GM18867 (cell line): ENCODE measurements at regions not wholly inside any gene's neighbourhood (a gene's known extent, or its start where the extent isn't known, plus 50 kb on each side); places are given as distances from the start of the nearest gene placed in this dataset.
"Not testable (repeated sequence)": the region's sequence is repeated elsewhere in the genome, so short reads cannot be mapped to it uniquely, and the experiment has no call there.

Experiments
- ATAC-seq: cut with Tn5 transposase; IDR thresholded peaks from one replicate; pipeline ENCODE4 v1.9.1; 2021; ENCODE audit warnings: mild to moderate bottlenecking, moderate library complexity; ENCODE audit not compliant: unreplicated experiment

DNA sequence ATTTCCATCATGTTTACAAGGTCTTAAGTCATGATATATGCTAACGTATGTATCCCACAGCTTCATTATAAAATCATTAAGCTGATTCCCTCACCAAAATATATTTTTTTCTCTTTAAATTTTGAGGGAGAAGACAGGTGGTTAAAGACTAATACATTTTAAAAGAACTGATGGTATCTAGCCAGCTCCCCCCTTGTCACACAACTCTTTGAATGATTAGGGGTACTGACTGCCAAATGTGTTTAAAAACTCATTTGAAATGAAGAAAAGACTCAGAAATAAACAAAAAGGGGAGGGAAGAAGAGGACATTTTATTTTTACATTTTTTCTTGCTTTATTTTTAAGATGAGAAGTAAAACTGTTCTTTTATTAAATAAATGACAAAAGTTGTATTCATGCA lies 805.3 kb downstream of the SATB2 start:
- ATAC-seq: no peak

DNA sequence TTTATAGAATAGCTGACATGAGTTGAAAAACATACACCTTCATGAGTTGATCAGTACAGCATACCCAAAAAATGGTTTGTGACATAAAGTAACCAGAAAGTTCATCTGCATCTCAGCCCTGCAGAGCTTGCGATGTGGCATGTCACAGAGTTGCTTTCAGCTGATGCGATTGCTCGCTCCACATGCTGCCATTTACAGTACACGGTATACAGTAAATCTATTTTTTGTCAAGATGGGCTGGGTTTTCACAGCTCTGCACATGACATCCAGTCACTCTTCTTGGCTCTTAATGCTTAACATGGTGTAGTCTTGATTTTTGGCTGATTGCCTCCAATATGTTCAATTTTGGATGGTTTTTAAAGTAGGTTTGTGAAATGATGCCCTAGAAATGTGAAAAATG lies 811.9 kb downstream of the SATB2 start:
- no peak for ATAC-seq

DNA sequence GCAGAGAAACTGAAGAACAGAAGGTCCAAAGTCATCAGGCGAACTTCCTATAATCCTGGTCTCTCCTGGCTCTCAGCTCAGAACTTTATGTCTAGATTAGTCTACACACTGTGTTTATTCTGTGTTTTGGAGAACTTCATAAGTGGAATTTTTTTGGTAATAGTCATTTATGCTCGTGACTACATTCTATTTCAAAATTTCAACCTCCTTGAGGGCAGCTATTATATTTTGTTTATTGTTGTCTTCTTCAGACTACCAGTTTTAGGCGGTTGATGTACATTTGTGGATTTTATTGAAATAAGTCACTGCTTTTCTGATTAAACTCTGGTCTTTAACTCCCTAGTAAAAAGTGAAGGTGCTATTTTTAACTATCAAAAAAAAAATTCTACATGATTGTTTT lies 816.6 kb downstream of the SATB2 start:
- no peak for ATAC-seq

DNA sequence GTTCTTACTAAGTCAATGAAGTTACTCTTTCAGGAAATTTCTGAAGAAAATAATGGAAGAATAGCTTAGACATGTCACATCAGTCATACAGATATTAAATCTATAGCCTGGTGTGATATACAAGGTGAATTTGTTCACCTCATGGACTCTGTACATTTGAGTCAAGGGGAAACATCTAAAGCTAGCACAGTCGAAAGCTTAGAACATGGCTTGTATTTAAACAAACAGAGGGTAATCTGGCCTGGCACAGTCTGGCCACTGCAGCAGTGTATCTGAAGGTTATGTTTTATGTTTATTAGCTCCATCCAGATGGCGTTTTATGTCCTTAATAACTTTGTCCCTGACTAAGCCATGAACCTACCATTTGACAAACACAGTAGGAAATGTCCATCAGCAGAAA lies 817.3 kb downstream of the SATB2 start:
- ATAC-seq: no peak

DNA sequence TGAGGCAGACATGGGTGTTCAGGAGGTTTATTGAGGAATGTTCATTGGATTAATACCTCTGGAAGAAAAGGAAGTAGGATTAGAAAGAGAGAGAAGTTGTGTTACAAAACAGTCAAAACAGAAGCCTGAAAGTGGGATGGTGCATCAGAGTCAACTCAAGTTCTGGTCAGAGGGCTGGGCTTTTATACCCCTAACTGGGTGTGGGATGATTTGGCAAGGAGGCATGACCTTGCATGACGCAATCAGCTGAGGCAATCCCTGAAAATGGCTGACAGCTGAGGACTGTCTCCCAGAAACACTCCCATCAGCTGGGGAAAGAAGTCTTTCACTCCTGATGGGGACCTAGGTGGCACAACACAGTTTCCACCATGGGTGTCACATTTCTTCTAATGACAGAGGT lies 818.2 kb downstream of the SATB2 start:
- ATAC-seq: no peak

DNA sequence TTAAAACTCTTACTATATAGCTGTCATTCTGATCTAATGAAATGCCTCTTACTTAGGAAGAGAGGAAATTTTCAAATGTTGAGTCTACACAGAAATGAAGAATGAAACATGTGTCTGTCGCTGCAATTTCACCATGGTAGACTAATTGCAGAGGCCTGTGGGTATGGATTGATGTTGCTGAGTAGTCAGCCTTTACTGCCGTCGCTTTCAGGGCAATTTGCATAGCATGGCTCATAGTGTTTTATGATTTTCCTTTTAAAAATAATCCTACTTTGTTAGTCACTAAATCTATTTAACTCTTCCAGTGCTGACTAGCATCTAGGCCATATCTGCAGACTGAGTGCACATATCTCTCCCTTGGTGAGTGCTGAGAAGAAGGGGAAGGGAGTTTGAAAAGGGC lies 819.2 kb downstream of the SATB2 start:
- ATAC-seq: no peak

DNA sequence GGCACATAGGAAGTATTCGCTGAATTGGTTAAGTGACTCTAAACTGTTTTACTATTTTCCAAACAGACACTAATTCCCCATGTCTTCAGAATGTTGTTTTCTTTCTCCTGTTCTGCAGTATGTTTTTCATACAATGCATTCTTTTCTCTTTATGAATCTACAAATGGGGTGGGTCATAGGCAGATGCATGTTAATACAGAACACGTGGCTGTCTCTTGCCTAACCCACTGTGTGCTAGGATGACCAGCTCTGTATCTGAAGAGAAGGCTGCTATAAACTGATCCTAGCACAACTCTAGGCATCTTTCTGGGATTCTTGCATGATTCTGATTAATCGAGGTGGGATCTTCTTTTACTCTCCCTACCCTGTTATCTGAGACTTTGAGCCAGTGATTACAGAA lies 826.0 kb downstream of the PLCL1 start:
- no peak for ATAC-seq

DNA sequence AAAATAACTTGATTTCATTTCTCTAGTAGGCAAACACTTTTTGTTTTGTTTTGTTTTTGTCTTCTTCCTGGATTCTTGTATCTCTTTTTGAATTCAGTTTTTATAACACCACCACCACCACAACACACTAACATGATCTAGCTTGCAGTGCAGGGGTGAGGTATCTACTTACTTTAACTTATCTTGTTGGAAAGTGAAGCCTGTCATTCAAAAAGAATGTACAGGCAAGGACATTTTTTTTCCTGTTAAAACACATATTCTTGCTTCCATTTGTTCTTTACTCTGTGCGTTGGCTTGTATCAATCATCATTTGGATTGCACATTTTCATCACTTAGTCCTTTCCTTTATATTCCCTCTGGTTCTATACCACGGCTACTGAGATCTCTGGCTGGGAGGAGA lies 824.2 kb downstream of the PLCL1 start:
- ATAC-seq: no peak

DNA sequence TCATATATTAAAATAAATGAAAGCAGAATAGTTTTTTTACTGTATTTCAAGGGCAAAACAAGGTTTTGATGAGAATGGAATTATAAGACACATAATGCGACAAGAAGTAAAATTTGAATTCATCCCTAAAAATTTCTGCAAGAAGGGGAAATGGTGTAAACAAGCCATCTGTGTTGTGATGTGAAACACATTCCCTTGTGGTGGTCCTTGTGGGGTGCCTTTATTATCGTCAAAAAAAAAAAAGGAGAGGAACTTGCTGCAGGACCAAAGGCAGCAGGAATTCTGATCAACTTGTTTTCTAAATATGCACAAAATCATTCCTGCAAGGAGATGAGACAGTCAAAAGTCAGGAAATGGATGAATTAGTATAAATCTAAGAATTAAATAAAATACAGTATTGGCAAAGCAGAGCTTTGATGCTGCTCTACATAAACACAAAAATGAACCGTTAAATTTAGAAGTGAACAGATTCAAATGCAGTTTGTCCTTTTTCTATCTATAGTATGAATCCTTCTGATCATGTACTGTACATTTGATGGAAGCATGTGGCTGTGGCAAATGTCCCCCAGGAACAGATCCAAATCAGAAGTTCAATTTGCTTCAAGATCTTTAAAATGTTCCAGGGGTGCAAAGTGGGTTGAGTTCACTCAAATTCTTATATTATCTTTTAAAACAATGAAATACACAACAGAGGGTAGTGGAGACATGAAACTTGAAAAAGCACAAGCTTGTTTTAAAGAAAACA lies 818.8 kb downstream of the PLCL1 start:
- ATAC-seq: no peak

DNA sequence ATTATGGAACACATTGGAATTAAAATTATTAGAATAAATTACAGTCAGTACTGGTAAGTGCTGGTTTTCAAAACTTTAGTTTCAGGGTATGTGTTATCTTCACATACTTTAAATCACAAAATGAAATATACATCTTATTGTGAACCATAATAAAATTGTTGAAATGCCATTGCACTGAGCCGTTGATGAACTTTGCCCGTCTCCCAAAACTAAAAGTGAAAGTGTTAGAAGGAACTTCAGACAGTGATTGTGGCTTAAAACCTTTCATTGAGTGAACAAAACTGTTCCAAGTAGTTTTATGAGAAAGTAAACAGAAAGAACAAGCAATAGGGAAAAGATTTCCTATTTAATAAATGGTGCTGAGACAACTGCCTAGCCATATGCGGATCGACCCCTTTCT lies 811.6 kb downstream of the PLCL1 start:
- ATAC-seq: peak; percentile 44

DNA sequence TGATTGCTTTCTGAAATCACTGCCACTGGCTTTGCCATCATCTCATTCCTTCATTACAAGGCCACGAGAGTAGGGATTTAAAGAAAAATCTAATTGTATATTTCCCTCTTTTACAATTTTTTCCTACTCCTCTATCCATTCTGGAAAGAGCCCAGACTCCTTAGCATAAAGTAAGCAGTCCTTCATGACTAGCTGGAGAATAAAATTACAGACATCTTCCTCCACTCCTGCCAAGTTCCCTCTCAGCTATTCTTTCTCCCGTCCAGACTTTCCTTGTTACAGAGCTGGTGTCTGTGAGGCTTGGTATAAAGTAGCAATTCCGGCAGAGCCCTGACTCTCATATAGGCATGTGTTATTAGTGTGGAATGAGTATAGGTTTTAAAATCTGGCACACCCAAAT lies 806.8 kb downstream of the PLCL1 start:
- no peak for ATAC-seq

DNA sequence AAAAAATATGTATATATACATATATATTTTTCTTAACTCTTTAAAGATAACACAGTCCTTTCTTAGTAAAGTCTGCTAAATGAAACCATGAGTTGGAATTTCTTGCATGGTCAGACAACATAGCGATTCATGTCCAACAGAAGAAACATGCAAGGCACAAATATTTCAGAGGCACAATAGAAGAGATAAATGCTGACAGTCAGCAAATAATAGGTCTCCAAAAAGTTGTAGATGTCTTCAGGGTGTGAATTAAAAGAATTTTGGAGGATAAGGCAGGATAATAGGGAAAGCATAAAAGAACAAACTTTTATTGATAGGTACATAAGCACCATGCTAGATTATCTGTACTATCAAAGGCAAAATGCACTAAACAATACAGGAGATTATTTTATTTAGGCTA lies 800.2 kb downstream of the PLCL1 start:
- no peak for ATAC-seq

DNA sequence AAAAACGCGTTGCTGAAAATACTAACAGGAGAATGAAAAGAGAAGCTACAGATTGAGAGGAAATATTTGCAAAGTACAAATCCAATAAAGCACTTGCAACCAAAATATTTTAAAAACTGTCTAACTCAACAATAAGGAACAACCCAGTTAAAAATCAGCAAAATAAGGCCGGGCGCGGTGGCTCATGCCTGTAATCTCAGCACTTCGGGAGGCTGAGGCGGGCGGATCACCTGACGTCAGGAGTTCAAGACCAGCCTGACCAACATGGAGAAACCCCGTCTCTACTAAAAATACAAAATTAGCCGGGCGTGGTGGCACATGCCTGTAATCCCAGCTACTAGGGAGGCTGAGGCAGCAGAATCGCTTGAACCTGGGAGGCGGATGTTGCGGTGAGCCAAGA lies 798.6 kb downstream of the PLCL1 start:
- ATAC-seq: not testable (repeated sequence)

DNA sequence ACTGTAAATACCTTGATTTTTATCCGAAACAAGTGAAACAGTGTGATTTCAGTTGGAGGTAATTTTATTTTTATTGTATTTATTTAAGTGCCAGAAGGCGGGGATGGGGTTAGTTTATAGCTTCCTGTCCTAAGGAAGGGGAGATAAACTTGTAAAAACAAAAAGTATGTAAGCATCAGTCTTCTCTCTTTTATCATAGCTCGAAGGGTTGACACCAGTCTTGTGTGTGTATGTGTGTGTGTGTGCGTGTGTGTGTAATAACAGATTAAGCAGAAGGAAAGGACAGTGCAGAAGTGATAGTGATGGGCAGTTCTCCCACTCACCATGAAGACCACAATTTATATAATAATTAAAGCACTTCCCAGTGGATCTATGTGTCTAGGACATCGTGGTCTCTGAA lies 793.3 kb downstream of the PLCL1 start:
- no peak for ATAC-seq

DNA sequence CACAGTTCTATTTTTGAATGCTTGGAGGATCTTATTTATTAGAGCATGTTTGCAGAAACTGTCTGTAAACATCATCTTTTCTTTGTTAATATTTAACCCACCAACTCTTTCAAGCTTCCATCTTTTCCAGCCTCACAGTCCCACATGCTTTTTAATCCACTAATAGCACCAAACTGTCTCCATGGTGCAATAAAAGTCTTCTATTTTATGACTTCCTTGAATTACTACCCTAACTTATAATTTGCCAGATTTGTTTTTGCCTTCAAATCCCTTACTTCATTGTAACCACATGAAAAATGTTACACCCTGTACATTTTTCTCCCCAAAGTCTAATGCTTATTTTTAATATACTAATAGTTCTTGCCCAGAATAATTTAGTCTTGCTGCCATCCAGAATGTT lies 792.6 kb downstream of the PLCL1 start:
- ATAC-seq: no peak

DNA sequence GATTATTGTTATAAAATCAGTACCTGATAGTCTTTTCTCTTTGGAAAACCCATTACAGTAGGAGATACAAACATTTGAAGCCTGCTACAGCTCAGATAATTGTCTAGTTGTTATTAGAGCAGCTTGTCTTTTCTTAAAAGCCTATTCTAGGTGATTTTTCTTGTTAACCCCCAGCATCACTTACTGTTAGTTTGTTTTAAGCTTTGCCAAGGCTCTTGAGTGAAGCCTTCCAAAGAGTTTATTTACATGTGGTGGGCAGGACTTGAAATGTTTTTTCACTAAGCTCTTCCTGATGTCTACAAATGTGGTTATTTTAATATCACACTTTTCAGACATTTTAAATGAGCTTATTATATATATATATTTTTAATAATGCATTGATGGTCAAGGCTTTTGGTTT lies 791.3 kb downstream of the PLCL1 start:
- no peak for ATAC-seq

DNA sequence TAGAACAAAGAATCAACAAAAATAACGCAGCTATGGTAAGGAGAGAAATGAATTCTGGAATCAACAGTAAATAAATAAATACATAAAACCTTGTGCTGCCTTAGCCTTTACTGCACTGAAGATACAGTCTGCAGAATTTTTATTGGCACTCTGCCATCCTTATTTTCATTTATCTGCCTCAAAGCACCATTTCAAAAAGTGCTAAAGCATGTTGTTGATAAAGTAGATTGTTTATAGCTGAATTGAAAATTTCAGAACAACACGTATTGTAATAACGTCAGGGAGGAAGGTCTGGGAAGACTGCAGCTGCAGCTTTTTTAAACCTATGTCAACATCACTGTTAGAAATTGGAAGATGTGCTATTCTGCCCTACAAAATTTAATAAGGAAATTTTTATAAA lies 787.2 kb downstream of the PLCL1 start:
- no peak for ATAC-seq

DNA sequence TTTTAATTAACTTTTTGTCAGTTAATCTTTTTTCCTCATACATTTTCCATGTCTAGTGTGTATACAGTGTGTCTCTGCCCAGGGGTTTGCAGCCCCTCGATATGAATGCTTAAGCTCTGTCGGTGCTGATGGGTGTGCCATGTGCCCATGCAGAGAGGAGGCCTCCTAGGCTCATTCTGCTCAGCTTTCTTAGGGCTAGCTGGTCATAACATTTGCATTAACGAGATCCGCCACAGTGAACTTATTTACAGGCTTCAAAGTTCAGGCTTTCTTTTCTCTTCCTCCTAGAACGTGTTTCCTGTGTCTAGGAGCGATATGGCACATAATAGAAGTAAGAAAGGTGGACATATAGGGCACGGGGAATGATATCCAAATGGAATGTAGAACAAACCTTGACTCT lies 783.3 kb downstream of the PLCL1 start:
- no peak for ATAC-seq

DNA sequence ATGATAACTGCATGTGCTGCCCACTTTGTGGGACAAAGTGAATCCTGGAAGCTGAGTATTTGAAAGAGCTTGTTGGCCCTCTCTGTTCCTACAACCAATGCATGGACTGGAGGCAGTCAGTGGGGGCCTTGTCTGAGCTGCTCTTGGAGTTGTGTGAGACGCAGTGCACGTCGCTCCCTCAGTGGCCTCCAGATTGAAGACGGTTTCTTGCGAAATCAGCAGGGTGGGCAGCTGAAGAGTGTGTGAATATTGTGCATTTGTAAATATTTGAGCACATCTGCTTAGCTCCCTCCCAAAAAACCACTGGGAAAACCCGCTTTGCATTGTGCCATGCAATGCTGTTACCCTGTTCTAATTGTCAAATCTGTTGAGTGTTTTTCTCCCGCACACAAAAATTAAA lies 782.8 kb downstream of the PLCL1 start:
- no peak for ATAC-seq

DNA sequence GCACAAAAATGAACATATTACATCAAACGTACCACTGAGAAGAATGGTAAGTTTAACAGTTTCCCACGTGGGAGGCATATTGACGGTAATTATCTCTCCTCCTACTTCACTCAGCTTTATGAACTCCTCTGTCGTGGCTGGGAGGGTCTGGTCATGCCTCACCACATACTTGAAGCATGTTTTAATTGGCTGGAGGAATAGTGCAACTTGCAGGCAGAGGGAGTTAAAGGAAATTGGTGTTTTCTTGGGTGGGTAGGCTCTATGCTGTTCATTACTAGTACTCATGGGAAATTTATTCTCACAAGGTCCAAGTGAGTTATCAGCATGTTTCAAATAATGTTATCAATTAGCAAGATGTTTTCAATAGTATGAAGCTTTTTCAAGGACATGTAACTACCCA lies 767.0 kb downstream of the PLCL1 start:
- no peak for ATAC-seq

DNA sequence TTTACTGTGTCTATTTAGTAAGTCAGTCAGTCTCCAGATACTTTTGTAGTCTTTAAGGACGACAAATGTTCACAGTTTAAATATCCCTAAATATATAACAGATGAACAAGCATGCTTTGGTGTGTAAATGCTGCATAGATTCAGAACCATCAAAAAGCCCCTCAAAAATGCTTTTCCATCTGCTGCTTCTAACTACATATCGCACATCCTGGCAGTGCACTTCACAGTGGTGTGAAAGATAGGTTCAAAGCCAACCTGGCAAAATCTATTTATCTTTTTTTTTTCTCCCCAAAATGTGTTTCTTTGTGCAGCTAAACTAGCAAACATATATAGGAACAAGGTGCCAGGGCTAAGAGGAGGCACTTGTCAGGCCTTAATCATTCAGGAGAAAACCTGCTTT lies 753.8 kb downstream of the PLCL1 start:
- ATAC-seq: no peak

DNA sequence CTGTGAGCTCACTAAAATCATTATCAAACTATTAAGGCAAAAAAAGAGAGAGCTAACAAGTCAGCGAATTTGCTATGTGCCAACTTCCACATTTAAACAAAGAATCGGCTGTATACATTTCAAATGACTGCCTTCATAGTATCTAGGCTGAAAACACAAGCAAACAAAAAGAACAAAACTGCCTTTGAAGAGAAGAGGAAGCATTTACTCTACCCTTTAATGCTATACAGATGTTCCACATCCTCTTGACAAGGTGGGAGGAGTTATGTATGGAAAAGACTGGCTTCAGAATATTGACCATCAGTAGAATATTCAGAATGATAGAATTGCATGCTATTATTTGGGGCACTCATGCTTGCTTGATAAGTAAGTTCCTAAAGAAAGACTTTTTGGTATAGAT lies 741.7 kb downstream of the PLCL1 start:
- no peak for ATAC-seq

DNA sequence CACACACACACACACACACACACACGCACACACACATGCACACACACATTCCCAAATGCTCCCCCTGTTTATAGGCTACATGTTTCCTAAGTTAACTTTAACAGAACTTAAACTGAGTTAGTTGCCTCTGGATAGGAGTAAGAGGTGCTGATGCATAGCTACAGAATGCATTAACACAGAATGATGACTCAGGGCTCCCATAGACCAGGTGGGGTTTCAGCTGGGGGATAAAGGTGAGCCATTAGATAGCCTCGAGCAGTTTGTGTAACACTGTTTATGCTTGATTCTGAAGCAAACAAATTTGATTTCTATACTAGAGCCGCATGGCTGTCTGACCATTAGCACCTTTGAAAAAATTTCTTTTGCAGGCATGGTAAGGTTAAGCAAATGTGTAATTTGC lies 741.0 kb downstream of the PLCL1 start:
- ATAC-seq: no peak
